Cardiac fibroblast (primary cell): ENCODE measurements at regions not wholly inside any gene's neighbourhood (a gene's known extent, or its start where the extent isn't known, plus 50 kb on each side); places are given as distances from the start of the nearest gene placed in this dataset.

ENCODE experiments used
- DNase-seq, 2 donors: peaks; one replicate each; pipeline versions ENCODE4 v3.0.0 to v3.0.0-alpha.2; 2010; ENCODE audit warnings: low read depth in 2 of 2
- H3K4me3 ChIP-seq, 2 donors: replicated peaks in 1 of 2; 1 replicate in 1 of 2; 2 replicates in 1 of 2; pipeline ENCODE4 v1.5.1; 2011; ENCODE audit warnings: low read depth in 2 of 2, low read length in 2 of 2, mild to moderate bottlenecking in 2 of 2, moderate library complexity in 1 of 2
- CTCF ChIP-seq: IDR thresholded peaks from one replicate; pipeline ENCODE4 v1.5.1; 2011; ENCODE audit warnings: low read depth, mild to moderate bottlenecking, low read length, inconsistent platforms

- TF ChIP-seq CTCF, result no peak
- no peak overlapping the region for H3K4me3 ChIP-seq
- DNase-seq, result no peak
These were observed 420.5 kb upstream of the MEIS1 start for GRCh38 chr2:66014450-66014849.

GRCh38 chr2:66013456-66013855 lies 421.5 kb upstream of the MEIS1 start:
- peak in 1 of 2 donors; percentile 8 for DNase-seq
- TF ChIP-seq CTCF, result no peak
- no peak overlapping the region for H3K4me3 ChIP-seq

- DNase-seq, result no peak
- no peak overlapping the region for H3K4me3 ChIP-seq
- TF ChIP-seq CTCF, result no peak
These were observed 431.0 kb upstream of the MEIS1 start for GRCh38 chr2:66003931-66004330.

GRCh38 chr2:66001538-66001937 lies 433.4 kb upstream of the MEIS1 start:
- no peak for TF ChIP-seq CTCF
- no peak for DNase-seq
- H3K4me3 ChIP-seq, result no peak overlapping the region

- TF ChIP-seq CTCF, result no peak
- H3K4me3 ChIP-seq, result no peak overlapping the region
- DNase-seq, result no peak
These were observed 434.0 kb upstream of the MEIS1 start for GRCh38 chr2:66000901-66001300.

GRCh38 chr2:65999796-66000195 lies 435.1 kb upstream of the MEIS1 start:
- TF ChIP-seq CTCF, result no peak
- no peak overlapping the region for H3K4me3 ChIP-seq
- DNase-seq, result no peak

GRCh38 chr2:65999103-65999502 lies 435.8 kb upstream of the MEIS1 start:
- DNase-seq, result no peak
- no peak overlapping the region for H3K4me3 ChIP-seq
- no peak for TF ChIP-seq CTCF
